Coronary artery (tissue), 2 donors: ENCODE measurements at regions not wholly inside any gene's neighbourhood (a gene's known extent, or its start where the extent isn't known, plus 50 kb on each side); places are given as distances from the start of the nearest gene placed in this dataset.
A peak's percentile ranks its signal among the peaks of the same experiment; 100 is the strongest.

ENCODE experiments used
- DNase-seq: peaks from one replicate; pipeline ENCODE4 v3.0.0-alpha.2; 2017; ENCODE audit warnings: low spot score
- H3K27ac ChIP-seq, 2 donors: fragments of 200-600 bp; sonication (generic); one replicate each; pipeline ENCODE4 v1.5.1; 2016 to 2019
- H3K4me3 ChIP-seq: fragments of 200-600 bp; sonication (generic); 2 replicates; pipeline ENCODE4 v1.5.1; 2016; ENCODE audit warnings: mild to moderate bottlenecking, moderate library complexity
- TF ChIP-seq, protein P1 (sequence below): fragments of 200-600 bp; sonication (generic); IDR thresholded peaks from one replicate; pipeline ENCODE4 v1.5.1; 2019; ENCODE audit warnings: antibody characterized with exemption

GRCh38 chr22:26889802-26890201 lies 232.4 kb downstream of the MIAT start:
- no peak overlapping the region for H3K27ac ChIP-seq
- no peak overlapping the region for H3K4me3 ChIP-seq
- DNase-seq = no peak
- TF ChIP-seq, protein P1, sequence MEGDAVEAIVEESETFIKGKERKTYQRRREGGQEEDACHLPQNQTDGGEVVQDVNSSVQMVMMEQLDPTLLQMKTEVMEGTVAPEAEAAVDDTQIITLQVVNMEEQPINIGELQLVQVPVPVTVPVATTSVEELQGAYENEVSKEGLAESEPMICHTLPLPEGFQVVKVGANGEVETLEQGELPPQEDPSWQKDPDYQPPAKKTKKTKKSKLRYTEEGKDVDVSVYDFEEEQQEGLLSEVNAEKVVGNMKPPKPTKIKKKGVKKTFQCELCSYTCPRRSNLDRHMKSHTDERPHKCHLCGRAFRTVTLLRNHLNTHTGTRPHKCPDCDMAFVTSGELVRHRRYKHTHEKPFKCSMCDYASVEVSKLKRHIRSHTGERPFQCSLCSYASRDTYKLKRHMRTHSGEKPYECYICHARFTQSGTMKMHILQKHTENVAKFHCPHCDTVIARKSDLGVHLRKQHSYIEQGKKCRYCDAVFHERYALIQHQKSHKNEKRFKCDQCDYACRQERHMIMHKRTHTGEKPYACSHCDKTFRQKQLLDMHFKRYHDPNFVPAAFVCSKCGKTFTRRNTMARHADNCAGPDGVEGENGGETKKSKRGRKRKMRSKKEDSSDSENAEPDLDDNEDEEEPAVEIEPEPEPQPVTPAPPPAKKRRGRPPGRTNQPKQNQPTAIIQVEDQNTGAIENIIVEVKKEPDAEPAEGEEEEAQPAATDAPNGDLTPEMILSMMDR = no peak

DNA sequence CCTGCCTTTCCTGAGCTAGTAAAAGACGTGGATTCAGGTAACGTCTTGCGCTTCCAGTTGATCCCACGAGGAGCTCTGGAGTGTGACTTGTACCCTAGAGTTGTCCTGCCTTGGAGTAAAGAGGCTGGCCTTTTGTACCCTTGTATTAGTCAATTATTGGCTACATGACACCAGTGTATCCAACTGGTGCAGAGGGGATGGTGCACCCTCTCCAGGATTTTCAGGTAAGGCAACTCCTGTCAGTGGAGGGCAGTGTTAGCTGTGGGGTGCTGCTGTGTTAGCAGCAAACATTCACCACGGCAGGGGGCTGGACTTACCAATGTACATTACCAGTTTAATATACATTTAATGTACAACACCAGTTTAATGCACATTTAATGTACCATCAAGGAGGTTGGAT lies 233.5 kb downstream of the MIAT start:
- no peak overlapping the region for H3K4me3 ChIP-seq
- TF ChIP-seq, protein P1 = no peak
- DNase-seq = peak; percentile 19
- no peak overlapping the region for H3K27ac ChIP-seq

GRCh38 chr22:26891429-26891828 lies 234.0 kb downstream of the MIAT start:
- peak; percentile 52 for DNase-seq
- Histone ChIP-seq H3K27ac (no peak overlapping the region), H3K4me3 (no peak overlapping the region)
- TF ChIP-seq, protein P1 = no peak

DNA sequence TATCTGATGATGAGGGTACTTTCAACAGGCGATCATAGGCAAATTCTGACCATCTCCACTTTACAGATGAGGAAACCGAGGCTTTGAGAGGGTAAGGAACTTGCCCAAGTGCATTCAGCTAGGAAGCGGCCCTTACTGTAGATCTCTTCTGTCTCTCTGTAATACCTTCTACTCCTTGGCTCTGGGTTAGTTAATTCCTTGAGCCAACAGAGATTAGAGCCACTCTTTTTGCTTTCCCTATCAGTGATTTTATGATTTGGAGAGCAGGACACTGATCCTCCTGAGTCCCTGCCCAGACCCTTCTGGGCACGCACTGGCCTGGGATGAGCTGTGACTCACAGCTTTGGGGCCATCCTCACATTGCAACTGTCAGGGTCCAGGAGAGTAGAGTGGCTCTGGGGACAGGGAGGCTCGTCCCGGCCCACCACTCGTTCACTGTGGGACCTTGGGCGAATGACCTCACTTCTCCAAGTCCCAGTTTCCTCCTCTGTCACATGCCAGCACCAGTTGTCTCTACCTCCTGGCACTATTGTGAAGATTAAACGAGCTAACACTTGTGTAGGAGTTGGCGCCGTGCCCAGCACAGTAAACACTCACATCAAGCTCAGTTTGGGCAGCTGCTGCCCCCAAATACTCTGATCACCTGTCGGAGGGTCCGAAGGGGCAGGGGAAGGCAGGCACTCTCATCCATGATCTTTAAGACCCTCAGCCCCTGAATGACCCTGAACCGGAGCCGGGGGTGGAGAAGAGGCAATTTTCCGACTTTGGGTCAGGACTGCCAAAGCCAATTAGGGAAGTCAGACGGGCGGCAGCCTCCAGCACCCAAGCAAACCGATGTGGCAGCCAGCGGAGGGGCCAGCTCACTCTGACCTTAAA lies 235.0 kb downstream of the MIAT start:
- H3K4me3 ChIP-seq = no peak overlapping the region
- TF ChIP-seq, protein P1 = no peak
- H3K27ac ChIP-seq = peak overlapping the region in 1 of 2 donors; percentile 82
- peak; percentile 53 for DNase-seq

- Histone ChIP-seq H3K4me3 (no peak overlapping the region), H3K27ac (peak overlapping the region; percentile 78 to 82)
- TF ChIP-seq, protein P1 = no peak
- DNase-seq = peak; percentile 62
Observed at GRCh38 chr22:26893173-26894110, 236.1 kb downstream of the MIAT start.

GRCh38 chr22:26894362-26894761 lies 237.0 kb downstream of the MIAT start:
- Histone ChIP-seq H3K27ac (peak overlapping the region; percentile 78 to 82), H3K4me3 (no peak overlapping the region)
- DNase-seq = peak; percentile 28
- TF ChIP-seq, protein P1 = no peak
